IMR-90 (cell line): ENCODE measurements at regions not wholly inside any gene's neighbourhood (a gene's known extent, or its start where the extent isn't known, plus 50 kb on each side); places are given as distances from the start of the nearest gene placed in this dataset.

Source experiments
- ATAC-seq: fragments of 200-7000 bp; cut with Tn5 transposase; 2 replicates; pipeline ENCODE4 v1.9.1; 2020; ENCODE audit warnings: low read depth, mild to moderate bottlenecking, moderate library complexity
- BruUV-seq: library from RNA; stranded (reverse); fragments of 400-500 nt; replicated peaks from 2 replicates; lab custom pipeline; 2021; lab: Mats Ljungman, UMichigan
- CTCF ChIA-PET: fragments of 300-600 bp; formaldehyde crosslinking; extraction: SDS; loops from one replicate; lab custom pipeline; 2021; ENCODE audit warnings: antibody characterized with exemption; lab: Yijun Ruan, JAX
- POLR2A ChIA-PET: fragments of 300-600 bp; sonication (Branson Sonifier 250); formaldehyde crosslinking; loops from one replicate; lab custom pipeline; 2022; ENCODE audit warnings: antibody characterized with exemption; ENCODE audit not compliant: unreplicated experiment; lab: Charles Lee
- DNase-seq: peaks from one replicate; pipeline ENCODE4 v3.0.0; 2013
- H2AFZ ChIP-seq: replicated peaks from 2 replicates; pipeline ENCODE3; 2013; ENCODE audit warnings: low read length, mild to moderate bottlenecking; ENCODE audit not compliant: poor library complexity
- H2AK5ac ChIP-seq: 2 replicates; pipeline ENCODE4 v1.6.1; 2013; ENCODE audit warnings: low read depth, low read length, inconsistent platforms
- H2AK9ac ChIP-seq: replicated peaks from 2 replicates; pipeline ENCODE3; 2013; ENCODE audit warnings: mild to moderate bottlenecking, low read depth, low read length, moderate library complexity; ENCODE audit not compliant: poor library complexity
- H2BK120ac ChIP-seq: 2 replicates; pipeline ENCODE4 v1.6.1; 2013; ENCODE audit warnings: low read depth, low read length, inconsistent platforms
- H2BK15ac ChIP-seq: 3 replicates; pipeline ENCODE4 v1.6.1; 2013; ENCODE audit warnings: low read depth, low read length, inconsistent platforms
- H2BK20ac ChIP-seq: 2 replicates; pipeline ENCODE4 v1.6.1; 2013; ENCODE audit warnings: low read depth, mild to moderate bottlenecking, inconsistent platforms, low read length, moderate library complexity
- H2BK5ac ChIP-seq: 2 replicates; pipeline ENCODE4 v1.6.1; 2013; ENCODE audit warnings: mild to moderate bottlenecking, low read depth, low read length, inconsistent platforms; ENCODE audit not compliant: poor library complexity, severe bottlenecking
- H3K14ac ChIP-seq: replicated peaks from 2 replicates; pipeline ENCODE4 v1.6.1; 2013; ENCODE audit warnings: low read depth, low read length, inconsistent platforms
- H3K18ac ChIP-seq: 2 replicates; pipeline ENCODE4 v1.6.1; 2013; ENCODE audit warnings: low read depth, low read length, control low read depth
- H3K23ac ChIP-seq: 2 replicates; pipeline ENCODE4 v1.6.1; 2013; ENCODE audit warnings: low read depth, low read length, inconsistent platforms
- H3K27ac ChIP-seq: 2 replicates; pipeline ENCODE4 v1.5.1; 2013; ENCODE audit warnings: mild to moderate bottlenecking, control low read depth, low read length; ENCODE audit not compliant: insufficient read depth
- H3K27me3 ChIP-seq: 2 replicates; pipeline ENCODE4 v1.6.1; 2013; ENCODE audit warnings: low read length; ENCODE audit not compliant: control insufficient read depth, insufficient read depth
- H3K36me3 ChIP-seq: 2 replicates; pipeline ENCODE4 v1.6.1; 2013; ENCODE audit warnings: low read length, mixed read lengths; ENCODE audit not compliant: control insufficient read depth, insufficient read depth
- H3K4ac ChIP-seq: 2 replicates; pipeline ENCODE4 v1.6.1; 2013; ENCODE audit warnings: low read depth, low read length, inconsistent platforms
- H3K4me1 ChIP-seq: 2 replicates; pipeline ENCODE4 v1.6.1; 2013; ENCODE audit warnings: low read length, mixed read lengths; ENCODE audit not compliant: control insufficient read depth, insufficient read depth
- H3K4me2 ChIP-seq: 2 replicates; pipeline ENCODE4 v1.6.1; 2013; ENCODE audit warnings: low read depth, mild to moderate bottlenecking, control low read depth, low read length, moderate library complexity
- H3K4me3 ChIP-seq: 2 replicates; pipeline ENCODE4 v1.5.1; 2013; ENCODE audit warnings: low read depth, mild to moderate bottlenecking, control low read depth, low read length, moderate library complexity; ENCODE audit not compliant: insufficient read depth
- H3K56ac ChIP-seq: 2 replicates; pipeline ENCODE4 v1.6.1; 2013; ENCODE audit warnings: low read length, inconsistent platforms; ENCODE audit not compliant: insufficient read depth; ENCODE audit errors: extremely low read depth
- H3K79me1 ChIP-seq, 2 experiments: 2 replicates each; pipeline ENCODE4 v1.6.1; 2013; ENCODE audit warnings: low read length in 2 of 2, inconsistent platforms in 1 of 2, low read depth in 1 of 2
- H3K9ac ChIP-seq: 2 replicates; pipeline ENCODE4 v1.6.1; 2013; ENCODE audit warnings: low read depth, low read length, control low read depth
- H3K9me1 ChIP-seq: 2 replicates; pipeline ENCODE4 v1.6.1; 2013; ENCODE audit warnings: low read length, inconsistent platforms; ENCODE audit not compliant: insufficient read depth
- H3K9me3 ChIP-seq: 2 replicates; pipeline ENCODE4 v1.6.1; 2013; ENCODE audit warnings: low read length; ENCODE audit not compliant: control insufficient read depth, insufficient read depth
- H4K20me1 ChIP-seq: 2 replicates; pipeline ENCODE4 v1.6.1; 2013; ENCODE audit warnings: low read length, inconsistent platforms; ENCODE audit not compliant: insufficient read depth
- H4K5ac ChIP-seq: 2 replicates; pipeline ENCODE4 v1.6.1; 2013; ENCODE audit warnings: mild to moderate bottlenecking, low read depth, low read length, control low read depth
- H4K8ac ChIP-seq, 2 experiments: 2 replicates each; pipeline ENCODE4 v1.6.1; 2013; ENCODE audit warnings: low read depth in 2 of 2, low read length in 2 of 2, control low read depth in 1 of 2, inconsistent platforms in 1 of 2
- H4K91ac ChIP-seq: 2 replicates; pipeline ENCODE4 v1.6.1; 2013; ENCODE audit warnings: low read depth, low read length, inconsistent platforms; ENCODE audit not compliant: insufficient read depth
- BHLHE40 ChIP-seq: fragments of 150-350 bp; IDR thresholded peaks from 2 replicates; pipeline ENCODE4 v1.6.1; 2016; ENCODE audit warnings: mild to moderate bottlenecking, low read depth, low read length
- CEBPB ChIP-seq: IDR thresholded peaks from 2 replicates; pipeline ENCODE4 v1.6.1; 2012; ENCODE audit warnings: low read depth, low read length, improper control_type of control experiment
- CHD1 ChIP-seq: IDR thresholded peaks from 2 replicates; pipeline ENCODE4 v1.6.1; 2012; ENCODE audit warnings: low read depth, low read length, improper control_type of control experiment
- FOS ChIP-seq: fragments of 150-350 bp; IDR thresholded peaks from 2 replicates; pipeline ENCODE4 v1.6.1; 2016; ENCODE audit warnings: low read depth, low read length
- MAFK ChIP-seq: IDR thresholded peaks from 2 replicates; pipeline ENCODE4 v1.6.1; 2012; ENCODE audit warnings: low read depth, low read length, improper control_type of control experiment
- MAZ ChIP-seq: IDR thresholded peaks from 2 replicates; pipeline ENCODE4 v1.6.1; 2012; ENCODE audit warnings: low read depth, mild to moderate bottlenecking, low read length, improper control_type of control experiment, moderate library complexity, borderline replicate concordance
- MXI1 ChIP-seq: IDR thresholded peaks from 2 replicates; pipeline ENCODE4 v1.6.1; 2012; ENCODE audit warnings: low read depth, mild to moderate bottlenecking, low read length, moderate library complexity, borderline replicate concordance
- NFE2L2 ChIP-seq: fragments of 150-350 bp; IDR thresholded peaks from 2 replicates; pipeline ENCODE4 v1.6.1; 2016; ENCODE audit warnings: low read depth, mild to moderate bottlenecking, low read length
- POLR2A ChIP-seq: IDR thresholded peaks from 2 replicates; pipeline ENCODE4 v1.6.1; 2012; ENCODE audit warnings: mild to moderate bottlenecking, low read depth, low read length
- RAD21 ChIP-seq: IDR thresholded peaks from 2 replicates; pipeline ENCODE4 v1.6.1; 2012; ENCODE audit warnings: low read length, improper control_type of control experiment
- RCOR1 ChIP-seq: IDR thresholded peaks from 2 replicates; pipeline ENCODE4 v1.6.1; 2012; ENCODE audit warnings: mild to moderate bottlenecking, low read length, improper control_type of control experiment; ENCODE audit not compliant: insufficient replicate concordance
- RFX5 ChIP-seq: IDR thresholded peaks from 2 replicates; pipeline ENCODE4 v1.8.0; 2012; ENCODE audit warnings: low read depth, mild to moderate bottlenecking, low read length, moderate library complexity
- SMC3 ChIP-seq: fragments of 150-350 bp; IDR thresholded peaks from 2 replicates; pipeline ENCODE4 v1.6.1; 2016; ENCODE audit warnings: low read depth, mild to moderate bottlenecking, antibody characterized with exemption, low read length, moderate library complexity
- WGBS, 2 experiments: methylation state at CpG; one replicate each; pipeline versions ENCODE4 v1.1.5 to v1.1.7; 2013; ENCODE audit warnings: missing lambda C conversion rate in 2 of 2; ENCODE audit not compliant: insufficient read length in 1 of 2; ENCODE audit errors: extremely low coverage in 2 of 2; 5-methylcytosine and 5-hydroxymethylcytosine counted together
- dilution Hi-C: fragments of 300-500 bp; cut with HindIII; formaldehyde crosslinking; loops from one replicate; pipeline ENCODE4 v1.14.3; 2018; ENCODE audit warnings: low sequenced_read_pairs; ENCODE audit not compliant: unreplicated experiment
- in situ Hi-C: fragments of 300-500 bp; cut with MboI; formaldehyde crosslinking; loops from 3 replicates; pipeline ENCODE4 v1.14.3; 2019; ENCODE audit warnings: low sequenced_read_pairs, inconsistent platforms, mixed read lengths
- intact Hi-C: fragments of 100-400 bp; cut with micrococcal nuclease; formaldehyde crosslinking; loops from 2 replicates; pipeline ENCODE4 v1.10.0; 2022
- TF ChIP-seq, protein P1 (sequence below): fragments of 150-350 bp; IDR thresholded peaks from 2 replicates; pipeline ENCODE4 v1.6.1; 2017; ENCODE audit warnings: mild to moderate bottlenecking, antibody characterized with exemption, low read length, low read depth
- TF ChIP-seq, protein P2 (sequence below): conservative IDR thresholded peaks from 2 replicates; pipeline ENCODE4 v1.5.1; 2012; ENCODE audit warnings: mild to moderate bottlenecking, low read depth, low read length, improper control_type of control experiment
- TF ChIP-seq, protein P3 (sequence below): fragments of 150-350 bp; IDR thresholded peaks from 2 replicates; pipeline ENCODE4 v1.6.1; 2016; ENCODE audit warnings: low read depth, mild to moderate bottlenecking, low read length, moderate library complexity, borderline replicate concordance

DNA sequence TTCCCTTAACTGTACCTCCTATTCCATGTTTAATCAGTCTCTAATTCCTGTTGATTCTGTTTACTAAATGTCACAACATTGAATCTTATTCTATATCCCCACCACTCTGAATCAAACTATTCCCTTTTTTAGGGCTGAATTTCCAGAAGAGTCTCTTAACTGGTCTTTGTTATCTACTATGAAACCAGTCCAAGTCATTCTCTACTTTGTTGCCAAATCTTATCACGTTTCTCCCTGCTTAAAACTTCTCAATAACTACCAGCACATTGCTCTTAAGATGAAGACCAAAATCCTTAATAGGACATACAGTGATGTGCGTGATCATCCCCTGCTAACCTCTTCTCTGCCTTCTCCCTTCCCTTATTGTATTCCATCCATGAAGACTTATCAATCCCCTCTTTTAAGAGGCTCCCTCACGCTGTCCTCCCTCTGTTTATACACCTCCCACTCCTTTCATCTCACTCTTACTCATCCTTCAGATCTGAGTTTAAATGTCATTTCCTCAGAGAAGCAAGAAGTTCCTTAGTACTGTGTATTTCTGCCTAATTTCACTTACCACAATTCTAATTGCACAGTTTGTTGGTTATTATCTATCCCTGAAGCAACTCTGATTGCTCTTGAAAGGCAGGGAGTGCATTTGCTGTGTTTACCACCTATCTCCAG lies 143.0 kb upstream of the AHI1 start:
- H3K18ac ChIP-seq = no peak overlapping the region
- no peaks in the 10 kb centered on the region for H3K36me3 ChIP-seq
- no peak overlapping the region for H2AK5ac ChIP-seq
- no peak overlapping the region for H4K5ac ChIP-seq
- ChIA-PET CTCF (no interaction called here), POLR2A (no interaction called here)
- no peaks in the 10 kb centered on the region for H3K4me1 ChIP-seq
- H2BK5ac ChIP-seq = no peak overlapping the region
- H3K9me1 ChIP-seq = no peaks in the 10 kb centered on the region
- in situ Hi-C loops (no loop called here), intact Hi-C loops (no loop called here), dilution Hi-C loops (no loop called here)
- ATAC-seq = no peak; the same call in 1 of the 2 replicates
- H2BK15ac ChIP-seq = no peak overlapping the region
- H3K4ac ChIP-seq = no peak overlapping the region
- H3K4me2 ChIP-seq = no peak overlapping the region
- no peak overlapping the region for H3K56ac ChIP-seq
- TF ChIP-seq, protein P1, sequence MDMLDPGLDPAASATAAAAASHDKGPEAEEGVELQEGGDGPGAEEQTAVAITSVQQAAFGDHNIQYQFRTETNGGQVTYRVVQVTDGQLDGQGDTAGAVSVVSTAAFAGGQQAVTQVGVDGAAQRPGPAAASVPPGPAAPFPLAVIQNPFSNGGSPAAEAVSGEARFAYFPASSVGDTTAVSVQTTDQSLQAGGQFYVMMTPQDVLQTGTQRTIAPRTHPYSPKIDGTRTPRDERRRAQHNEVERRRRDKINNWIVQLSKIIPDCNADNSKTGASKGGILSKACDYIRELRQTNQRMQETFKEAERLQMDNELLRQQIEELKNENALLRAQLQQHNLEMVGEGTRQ = no peak
- TF ChIP-seq, protein P2, sequence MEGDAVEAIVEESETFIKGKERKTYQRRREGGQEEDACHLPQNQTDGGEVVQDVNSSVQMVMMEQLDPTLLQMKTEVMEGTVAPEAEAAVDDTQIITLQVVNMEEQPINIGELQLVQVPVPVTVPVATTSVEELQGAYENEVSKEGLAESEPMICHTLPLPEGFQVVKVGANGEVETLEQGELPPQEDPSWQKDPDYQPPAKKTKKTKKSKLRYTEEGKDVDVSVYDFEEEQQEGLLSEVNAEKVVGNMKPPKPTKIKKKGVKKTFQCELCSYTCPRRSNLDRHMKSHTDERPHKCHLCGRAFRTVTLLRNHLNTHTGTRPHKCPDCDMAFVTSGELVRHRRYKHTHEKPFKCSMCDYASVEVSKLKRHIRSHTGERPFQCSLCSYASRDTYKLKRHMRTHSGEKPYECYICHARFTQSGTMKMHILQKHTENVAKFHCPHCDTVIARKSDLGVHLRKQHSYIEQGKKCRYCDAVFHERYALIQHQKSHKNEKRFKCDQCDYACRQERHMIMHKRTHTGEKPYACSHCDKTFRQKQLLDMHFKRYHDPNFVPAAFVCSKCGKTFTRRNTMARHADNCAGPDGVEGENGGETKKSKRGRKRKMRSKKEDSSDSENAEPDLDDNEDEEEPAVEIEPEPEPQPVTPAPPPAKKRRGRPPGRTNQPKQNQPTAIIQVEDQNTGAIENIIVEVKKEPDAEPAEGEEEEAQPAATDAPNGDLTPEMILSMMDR = no peak
- no peak for TF ChIP-seq RCOR1
- TF ChIP-seq, protein P3, sequence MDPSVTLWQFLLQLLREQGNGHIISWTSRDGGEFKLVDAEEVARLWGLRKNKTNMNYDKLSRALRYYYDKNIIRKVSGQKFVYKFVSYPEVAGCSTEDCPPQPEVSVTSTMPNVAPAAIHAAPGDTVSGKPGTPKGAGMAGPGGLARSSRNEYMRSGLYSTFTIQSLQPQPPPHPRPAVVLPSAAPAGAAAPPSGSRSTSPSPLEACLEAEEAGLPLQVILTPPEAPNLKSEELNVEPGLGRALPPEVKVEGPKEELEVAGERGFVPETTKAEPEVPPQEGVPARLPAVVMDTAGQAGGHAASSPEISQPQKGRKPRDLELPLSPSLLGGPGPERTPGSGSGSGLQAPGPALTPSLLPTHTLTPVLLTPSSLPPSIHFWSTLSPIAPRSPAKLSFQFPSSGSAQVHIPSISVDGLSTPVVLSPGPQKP = no peak
- TF ChIP-seq RFX5 = no peak
- no peak for TF ChIP-seq FOS
- no peak for TF ChIP-seq BHLHE40
- TF ChIP-seq MAFK = no peak
- TF ChIP-seq CHD1 = no peak
- TF ChIP-seq NFE2L2 = no peak
- no peak for TF ChIP-seq CEBPB
- TF ChIP-seq RAD21 = no peak
- no peak for TF ChIP-seq MXI1
- TF ChIP-seq POLR2A = no peak
- TF ChIP-seq MAZ = no peak
- no peak for TF ChIP-seq SMC3
- no peak overlapping the region for H2BK20ac ChIP-seq
- no peak overlapping the region for H3K4me3 ChIP-seq
- no peak overlapping the region for H3K14ac ChIP-seq
- H4K91ac ChIP-seq = no peak overlapping the region
- H3K27ac ChIP-seq = no peak overlapping the region
- H2AFZ ChIP-seq = no peak overlapping the region
- no peak overlapping the region for H2BK120ac ChIP-seq
- no peak overlapping the region for H3K23ac ChIP-seq
- 7% methylated on average over 2 of the region's 3 CpGs; no CpG with 5 or more reads in 1 of the 2 experiments for WGBS, 2 experiments
- no TSS peak for BruUV-seq
- H3K9ac ChIP-seq = no peak overlapping the region
- no peaks in the 10 kb centered on the region for H3K27me3 ChIP-seq
- H4K8ac ChIP-seq = no peak overlapping the region
- DNase-seq = peak; percentile 38
- H3K9me3 ChIP-seq = no peaks in the 10 kb centered on the region
- no peaks in the 10 kb centered on the region for H3K79me1 ChIP-seq
- no peaks in the 10 kb centered on the region for H4K20me1 ChIP-seq
- no peak overlapping the region for H2AK9ac ChIP-seq
